Activated CD8-positive, alpha-beta T cell treated with anti-CD3 and anti-CD28 coated beads for 36 hours (primary cell): ENCODE measurements at regions not wholly inside any gene's neighbourhood (a gene's known extent, or its start where the extent isn't known, plus 50 kb on each side); places are given as distances from the start of the nearest gene placed in this dataset.

Experiments used
- ATAC-seq: fragments of 200-7000 bp; cut with Tn5 transposase; one replicate; pipeline ENCODE4 v1.10.0; 2021; ENCODE audit warnings: mild to moderate bottlenecking, moderate library complexity
- CTCF ChIA-PET: fragments of 350-600 bp; sonication (Branson Sonifier 250); formaldehyde crosslinking; loops from one replicate; lab custom pipeline; 2021; ENCODE audit warnings: antibody characterized with exemption; lab: Charles Lee
- POLR2A ChIA-PET: fragments of 350-600 bp; sonication (Branson Sonifier 250); formaldehyde crosslinking; loops from one replicate; lab custom pipeline; 2021; ENCODE audit warnings: antibody characterized with exemption; lab: Charles Lee
- DNase-seq: peaks from one replicate; pipeline ENCODE4 v3.0.0-alpha.2; 2020
- H3K27ac Mint-ChIP-seq: one replicate; pipeline ENCODE4 v1.8.0; 2021; ENCODE audit warnings: mild to moderate bottlenecking, mixed read lengths
- H3K27me3 Mint-ChIP-seq: one replicate; pipeline ENCODE4 v1.8.0; 2021; ENCODE audit warnings: mixed read lengths
- H3K36me3 Mint-ChIP-seq: one replicate; pipeline ENCODE4 v1.8.0; 2021; ENCODE audit warnings: low read depth, mixed read lengths
- H3K4me1 Mint-ChIP-seq: one replicate; pipeline ENCODE4 v1.8.0; 2021; ENCODE audit warnings: low read depth, mixed read lengths
- H3K4me3 Mint-ChIP-seq: one replicate; pipeline ENCODE4 v1.8.0; 2021; ENCODE audit warnings: mild to moderate bottlenecking, moderate library complexity, mixed read lengths
- H3K9me3 Mint-ChIP-seq: one replicate; pipeline ENCODE4 v1.8.0; 2021; ENCODE audit warnings: mixed read lengths
- intact Hi-C: fragments of 100-400 bp; cut with micrococcal nuclease; formaldehyde crosslinking; loops from one replicate; pipeline ENCODE4 v1.10.0; 2022
- TF ChIP-seq, protein P1 (sequence below): fragments of 200-600 bp; IDR thresholded peaks from one replicate; pipeline ENCODE4 v1.8.0; 2022; ENCODE audit warnings: antibody characterized with exemption, mild to moderate bottlenecking

DNA sequence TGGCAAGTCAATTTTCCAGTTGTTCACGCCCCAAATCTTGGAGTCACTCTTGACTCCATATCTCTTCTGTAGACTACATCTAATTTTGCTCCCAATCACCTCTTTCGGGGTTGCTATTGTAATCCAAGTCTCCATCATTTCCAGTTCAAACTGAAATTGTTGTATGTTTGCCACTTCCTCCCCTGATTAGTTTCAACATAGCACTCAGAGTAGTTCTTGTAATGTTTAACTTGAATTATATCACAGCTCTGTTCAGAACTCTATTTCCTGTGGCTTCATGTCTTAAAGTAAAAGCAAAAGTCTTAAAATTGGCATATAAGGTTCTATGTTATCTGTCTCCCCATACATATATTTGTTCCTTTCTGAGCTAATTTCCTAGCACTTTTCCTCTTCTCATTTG lies 348.5 kb upstream of the RIOK2 start:
- H3K9me3 Mint-ChIP-seq, result no peaks in the 10 kb centered on the region

DNA sequence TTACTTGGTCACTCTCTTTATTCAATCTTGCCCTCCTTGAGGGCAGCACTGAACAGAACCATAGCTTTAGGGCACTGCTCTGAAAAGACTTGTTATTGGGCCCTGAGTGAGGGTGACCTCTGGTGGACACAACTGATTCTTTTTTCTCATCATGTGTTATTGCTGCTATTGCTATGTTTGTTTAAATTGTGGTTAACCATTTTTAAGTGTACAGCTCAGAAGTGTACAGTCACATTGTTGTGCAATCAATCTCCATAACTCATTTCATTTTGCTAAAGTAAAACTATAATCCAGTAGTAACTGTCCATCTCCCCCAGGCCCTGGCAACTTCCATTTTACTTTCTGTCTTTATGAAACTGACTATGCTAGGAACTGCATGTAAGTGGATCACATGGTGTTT lies 351.1 kb upstream of the RIOK2 start:
- Mint-ChIP-seq H3K36me3 (no peaks in the 10 kb centered on the region), H3K27me3 (no peaks in the 10 kb centered on the region), H3K4me3 (no peak overlapping the region), H3K27ac (no peak overlapping the region), H3K9me3 (no peaks in the 10 kb centered on the region), H3K4me1 (no peaks in the 10 kb centered on the region)
- intact Hi-C loops, result no loop called here
- POLR2A ChIA-PET, result no interaction called here
- no peak for ATAC-seq
- CTCF ChIA-PET, result interaction anchor here (0.7 to 3.1 kb wide), 9 partner anchors 11 to 789 kb away, joined by 3 to 17 read pairs (median 4); no protein-coding TSS in a partner anchor
- DNase-seq, result peak; percentile 28
- TF ChIP-seq, protein P1, sequence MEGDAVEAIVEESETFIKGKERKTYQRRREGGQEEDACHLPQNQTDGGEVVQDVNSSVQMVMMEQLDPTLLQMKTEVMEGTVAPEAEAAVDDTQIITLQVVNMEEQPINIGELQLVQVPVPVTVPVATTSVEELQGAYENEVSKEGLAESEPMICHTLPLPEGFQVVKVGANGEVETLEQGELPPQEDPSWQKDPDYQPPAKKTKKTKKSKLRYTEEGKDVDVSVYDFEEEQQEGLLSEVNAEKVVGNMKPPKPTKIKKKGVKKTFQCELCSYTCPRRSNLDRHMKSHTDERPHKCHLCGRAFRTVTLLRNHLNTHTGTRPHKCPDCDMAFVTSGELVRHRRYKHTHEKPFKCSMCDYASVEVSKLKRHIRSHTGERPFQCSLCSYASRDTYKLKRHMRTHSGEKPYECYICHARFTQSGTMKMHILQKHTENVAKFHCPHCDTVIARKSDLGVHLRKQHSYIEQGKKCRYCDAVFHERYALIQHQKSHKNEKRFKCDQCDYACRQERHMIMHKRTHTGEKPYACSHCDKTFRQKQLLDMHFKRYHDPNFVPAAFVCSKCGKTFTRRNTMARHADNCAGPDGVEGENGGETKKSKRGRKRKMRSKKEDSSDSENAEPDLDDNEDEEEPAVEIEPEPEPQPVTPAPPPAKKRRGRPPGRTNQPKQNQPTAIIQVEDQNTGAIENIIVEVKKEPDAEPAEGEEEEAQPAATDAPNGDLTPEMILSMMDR, result peak; percentile 55

More for the DNA sequence above, 348.5 kb upstream of the RIOK2 start:
- no peaks in the 10 kb centered on the region for H3K36me3 Mint-ChIP-seq
- H3K27ac Mint-ChIP-seq, result no peak overlapping the region
- H3K4me3 Mint-ChIP-seq, result no peak overlapping the region
- DNase-seq, result no peak
- H3K4me1 Mint-ChIP-seq, result no peaks in the 10 kb centered on the region
- TF ChIP-seq, protein P1, result no peak
- intact Hi-C loops, result no loop called here
- POLR2A ChIA-PET, result no interaction called here
- no peaks in the 10 kb centered on the region for H3K27me3 Mint-ChIP-seq
- CTCF ChIA-PET, result no interaction called here
- ATAC-seq, result no peak

DNA sequence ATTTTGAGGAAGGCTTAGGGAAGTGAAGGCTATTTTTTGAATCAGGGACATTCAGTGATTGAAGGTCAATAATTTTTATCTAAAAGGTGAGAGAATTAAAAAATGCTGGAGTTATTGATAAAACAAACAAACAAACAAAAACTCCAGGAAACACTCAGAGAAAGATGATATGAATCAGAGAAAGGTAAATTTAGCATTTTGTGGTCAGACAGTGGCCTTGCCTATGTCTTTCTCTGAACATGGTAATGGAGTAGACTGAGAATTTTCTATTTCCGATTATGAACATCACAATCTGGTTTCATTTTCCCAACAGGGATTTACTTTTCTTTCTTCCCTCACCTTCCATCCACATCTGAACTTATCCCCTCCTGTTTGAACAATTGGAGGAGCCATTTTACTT lies 353.6 kb upstream of the RIOK2 start:
- no peaks in the 10 kb centered on the region for H3K27me3 Mint-ChIP-seq
- no peak overlapping the region for H3K4me3 Mint-ChIP-seq
- no peak overlapping the region for H3K27ac Mint-ChIP-seq
- CTCF ChIA-PET, result no interaction called here
- H3K9me3 Mint-ChIP-seq, result no peaks in the 10 kb centered on the region
- H3K4me1 Mint-ChIP-seq, result no peaks in the 10 kb centered on the region
- ATAC-seq, result no peak
- DNase-seq, result no peak
- H3K36me3 Mint-ChIP-seq, result no peaks in the 10 kb centered on the region
- TF ChIP-seq, protein P1, result no peak
- intact Hi-C loops, result no loop called here
- POLR2A ChIA-PET, result no interaction called here

DNA sequence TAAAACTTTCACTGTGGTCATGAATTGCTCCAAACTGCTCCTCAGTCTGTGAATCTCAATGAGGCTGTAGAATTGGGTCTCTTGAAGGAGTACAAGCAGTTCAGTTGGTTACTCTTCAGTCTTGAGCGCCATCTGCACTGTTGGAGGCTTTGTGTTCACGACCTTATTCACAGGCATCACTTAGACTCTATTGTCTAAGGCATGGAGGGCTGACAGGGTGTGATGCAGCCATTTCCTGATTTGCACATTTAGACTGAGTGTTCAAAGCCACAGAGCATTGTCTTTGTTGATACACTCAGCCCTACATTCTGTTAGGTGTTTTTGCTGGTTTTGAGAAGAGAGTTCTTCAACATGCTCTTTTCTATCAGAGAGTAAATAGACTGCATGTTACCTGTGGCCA lies 355.9 kb upstream of the RIOK2 start:
- Mint-ChIP-seq H3K4me3 (no peak overlapping the region), H3K27ac (no peak overlapping the region), H3K4me1 (no peaks in the 10 kb centered on the region), H3K9me3 (no peaks in the 10 kb centered on the region), H3K36me3 (no peaks in the 10 kb centered on the region), H3K27me3 (no peaks in the 10 kb centered on the region)
- DNase-seq, result no peak
- ChIA-PET POLR2A (no interaction called here), CTCF (no interaction called here)
- no peak for ATAC-seq
- TF ChIP-seq, protein P1, result no peak
- intact Hi-C loops, result no loop called here

DNA sequence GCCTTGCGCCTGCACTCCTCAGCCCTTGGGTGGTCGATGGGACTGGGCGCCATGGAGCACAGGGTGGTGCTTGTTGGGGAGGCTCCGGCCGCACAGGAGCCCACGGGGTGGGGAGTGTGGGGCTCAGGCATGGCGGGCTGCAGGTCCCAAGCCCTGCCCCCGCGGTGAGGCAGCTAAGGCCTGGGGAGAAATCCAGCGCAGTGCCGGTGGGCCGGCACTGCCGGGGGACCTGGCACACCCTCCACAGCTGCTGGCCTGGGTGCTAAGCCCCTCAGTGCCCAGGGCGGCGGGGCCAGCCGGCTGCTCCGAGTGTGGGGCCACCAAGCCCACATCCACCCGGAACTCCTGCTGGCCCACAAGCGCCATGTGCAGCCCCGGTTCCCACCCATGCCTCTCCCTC lies 358.8 kb upstream of the RIOK2 start:
- TF ChIP-seq, protein P1, result no peak
- no peak overlapping the region for H3K4me3 Mint-ChIP-seq
- H3K4me1 Mint-ChIP-seq, result no peaks in the 10 kb centered on the region
- intact Hi-C loops, result no loop called here
- POLR2A ChIA-PET, result no interaction called here
- CTCF ChIA-PET, result no interaction called here
- no peaks in the 10 kb centered on the region for H3K27me3 Mint-ChIP-seq
- no peak for DNase-seq
- no peaks in the 10 kb centered on the region for H3K36me3 Mint-ChIP-seq
- ATAC-seq, result no peak
- no peaks in the 10 kb centered on the region for H3K9me3 Mint-ChIP-seq
- H3K27ac Mint-ChIP-seq, result no peak overlapping the region
